ENCODE measurements at regions not wholly inside any gene's neighbourhood (a gene's known extent, or its start where the extent isn't known, plus 50 kb on each side); places are given as distances from the start of the nearest gene placed in this dataset.

- TF ChIP-seq POLR2AphosphoS5 (IDR thresholded peaks at IDR 0.05; ENCODE audit: borderline replicate concordance, low read depth, low read length) (no peak), EZH2 (IDR thresholded peaks at IDR 0.05) (no peak)
These were observed 409.0 kb upstream of the POU3F3 start for GRCh38 chr2:104444889-104445288.

Data from SK-N-MC (cell line).